IMR-90 (cell line): ENCODE measurements at regions not wholly inside any gene's neighbourhood (a gene's known extent, or its start where the extent isn't known, plus 50 kb on each side); places are given as distances from the start of the nearest gene placed in this dataset.

ENCODE experiments used
- ATAC-seq: fragments of 200-7000 bp; cut with Tn5 transposase; 2 replicates; pipeline ENCODE4 v1.9.1; 2020; ENCODE audit warnings: low read depth, mild to moderate bottlenecking, moderate library complexity
- BruUV-seq: library from RNA; stranded (reverse); fragments of 400-500 nt; replicated peaks from 2 replicates; lab custom pipeline; 2021; lab: Mats Ljungman, UMichigan
- CTCF ChIA-PET: fragments of 300-600 bp; formaldehyde crosslinking; extraction: SDS; loops from one replicate; lab custom pipeline; 2021; ENCODE audit warnings: antibody characterized with exemption; lab: Yijun Ruan, JAX
- POLR2A ChIA-PET: fragments of 300-600 bp; sonication (Branson Sonifier 250); formaldehyde crosslinking; loops from one replicate; lab custom pipeline; 2022; ENCODE audit warnings: antibody characterized with exemption; ENCODE audit not compliant: unreplicated experiment; lab: Charles Lee
- DNase-seq: peaks from one replicate; pipeline ENCODE4 v3.0.0; 2013
- H2AFZ ChIP-seq: replicated peaks from 2 replicates; pipeline ENCODE3; 2013; ENCODE audit warnings: low read length, mild to moderate bottlenecking; ENCODE audit not compliant: poor library complexity
- H2AK5ac ChIP-seq: 2 replicates; pipeline ENCODE4 v1.6.1; 2013; ENCODE audit warnings: low read depth, low read length, inconsistent platforms
- H2AK9ac ChIP-seq: replicated peaks from 2 replicates; pipeline ENCODE3; 2013; ENCODE audit warnings: mild to moderate bottlenecking, low read depth, low read length, moderate library complexity; ENCODE audit not compliant: poor library complexity
- H2BK120ac ChIP-seq: 2 replicates; pipeline ENCODE4 v1.6.1; 2013; ENCODE audit warnings: low read depth, low read length, inconsistent platforms
- H2BK15ac ChIP-seq: 3 replicates; pipeline ENCODE4 v1.6.1; 2013; ENCODE audit warnings: low read depth, low read length, inconsistent platforms
- H2BK20ac ChIP-seq: 2 replicates; pipeline ENCODE4 v1.6.1; 2013; ENCODE audit warnings: low read depth, mild to moderate bottlenecking, inconsistent platforms, low read length, moderate library complexity
- H2BK5ac ChIP-seq: 2 replicates; pipeline ENCODE4 v1.6.1; 2013; ENCODE audit warnings: mild to moderate bottlenecking, low read depth, low read length, inconsistent platforms; ENCODE audit not compliant: poor library complexity, severe bottlenecking
- H3K14ac ChIP-seq: replicated peaks from 2 replicates; pipeline ENCODE4 v1.6.1; 2013; ENCODE audit warnings: low read depth, low read length, inconsistent platforms
- H3K18ac ChIP-seq: 2 replicates; pipeline ENCODE4 v1.6.1; 2013; ENCODE audit warnings: low read depth, low read length, control low read depth
- H3K23ac ChIP-seq: 2 replicates; pipeline ENCODE4 v1.6.1; 2013; ENCODE audit warnings: low read depth, low read length, inconsistent platforms
- H3K27ac ChIP-seq: 2 replicates; pipeline ENCODE4 v1.5.1; 2013; ENCODE audit warnings: mild to moderate bottlenecking, control low read depth, low read length; ENCODE audit not compliant: insufficient read depth
- H3K27me3 ChIP-seq: 2 replicates; pipeline ENCODE4 v1.6.1; 2013; ENCODE audit warnings: low read length; ENCODE audit not compliant: control insufficient read depth, insufficient read depth
- H3K36me3 ChIP-seq: 2 replicates; pipeline ENCODE4 v1.6.1; 2013; ENCODE audit warnings: low read length, mixed read lengths; ENCODE audit not compliant: control insufficient read depth, insufficient read depth
- H3K4ac ChIP-seq: 2 replicates; pipeline ENCODE4 v1.6.1; 2013; ENCODE audit warnings: low read depth, low read length, inconsistent platforms
- H3K4me1 ChIP-seq: 2 replicates; pipeline ENCODE4 v1.6.1; 2013; ENCODE audit warnings: low read length, mixed read lengths; ENCODE audit not compliant: control insufficient read depth, insufficient read depth
- H3K4me2 ChIP-seq: 2 replicates; pipeline ENCODE4 v1.6.1; 2013; ENCODE audit warnings: low read depth, mild to moderate bottlenecking, control low read depth, low read length, moderate library complexity
- H3K4me3 ChIP-seq: 2 replicates; pipeline ENCODE4 v1.5.1; 2013; ENCODE audit warnings: low read depth, mild to moderate bottlenecking, control low read depth, low read length, moderate library complexity; ENCODE audit not compliant: insufficient read depth
- H3K56ac ChIP-seq: 2 replicates; pipeline ENCODE4 v1.6.1; 2013; ENCODE audit warnings: low read length, inconsistent platforms; ENCODE audit not compliant: insufficient read depth; ENCODE audit errors: extremely low read depth
- H3K79me1 ChIP-seq, 2 experiments: 2 replicates each; pipeline ENCODE4 v1.6.1; 2013; ENCODE audit warnings: low read length in 2 of 2, inconsistent platforms in 1 of 2, low read depth in 1 of 2
- H3K9ac ChIP-seq: 2 replicates; pipeline ENCODE4 v1.6.1; 2013; ENCODE audit warnings: low read depth, low read length, control low read depth
- H3K9me1 ChIP-seq: 2 replicates; pipeline ENCODE4 v1.6.1; 2013; ENCODE audit warnings: low read length, inconsistent platforms; ENCODE audit not compliant: insufficient read depth
- H3K9me3 ChIP-seq: 2 replicates; pipeline ENCODE4 v1.6.1; 2013; ENCODE audit warnings: low read length; ENCODE audit not compliant: control insufficient read depth, insufficient read depth
- H4K20me1 ChIP-seq: 2 replicates; pipeline ENCODE4 v1.6.1; 2013; ENCODE audit warnings: low read length, inconsistent platforms; ENCODE audit not compliant: insufficient read depth
- H4K5ac ChIP-seq: 2 replicates; pipeline ENCODE4 v1.6.1; 2013; ENCODE audit warnings: mild to moderate bottlenecking, low read depth, low read length, control low read depth
- H4K8ac ChIP-seq, 2 experiments: 2 replicates each; pipeline ENCODE4 v1.6.1; 2013; ENCODE audit warnings: low read depth in 2 of 2, low read length in 2 of 2, control low read depth in 1 of 2, inconsistent platforms in 1 of 2
- H4K91ac ChIP-seq: 2 replicates; pipeline ENCODE4 v1.6.1; 2013; ENCODE audit warnings: low read depth, low read length, inconsistent platforms; ENCODE audit not compliant: insufficient read depth
- BHLHE40 ChIP-seq: fragments of 150-350 bp; IDR thresholded peaks from 2 replicates; pipeline ENCODE4 v1.6.1; 2016; ENCODE audit warnings: mild to moderate bottlenecking, low read depth, low read length
- CEBPB ChIP-seq: IDR thresholded peaks from 2 replicates; pipeline ENCODE4 v1.6.1; 2012; ENCODE audit warnings: low read depth, low read length, improper control_type of control experiment
- CHD1 ChIP-seq: IDR thresholded peaks from 2 replicates; pipeline ENCODE4 v1.6.1; 2012; ENCODE audit warnings: low read depth, low read length, improper control_type of control experiment
- FOS ChIP-seq: fragments of 150-350 bp; IDR thresholded peaks from 2 replicates; pipeline ENCODE4 v1.6.1; 2016; ENCODE audit warnings: low read depth, low read length
- MAFK ChIP-seq: IDR thresholded peaks from 2 replicates; pipeline ENCODE4 v1.6.1; 2012; ENCODE audit warnings: low read depth, low read length, improper control_type of control experiment
- MAZ ChIP-seq: IDR thresholded peaks from 2 replicates; pipeline ENCODE4 v1.6.1; 2012; ENCODE audit warnings: low read depth, mild to moderate bottlenecking, low read length, improper control_type of control experiment, moderate library complexity, borderline replicate concordance
- MXI1 ChIP-seq: IDR thresholded peaks from 2 replicates; pipeline ENCODE4 v1.6.1; 2012; ENCODE audit warnings: low read depth, mild to moderate bottlenecking, low read length, moderate library complexity, borderline replicate concordance
- NFE2L2 ChIP-seq: fragments of 150-350 bp; IDR thresholded peaks from 2 replicates; pipeline ENCODE4 v1.6.1; 2016; ENCODE audit warnings: low read depth, mild to moderate bottlenecking, low read length
- POLR2A ChIP-seq: IDR thresholded peaks from 2 replicates; pipeline ENCODE4 v1.6.1; 2012; ENCODE audit warnings: mild to moderate bottlenecking, low read depth, low read length
- RAD21 ChIP-seq: IDR thresholded peaks from 2 replicates; pipeline ENCODE4 v1.6.1; 2012; ENCODE audit warnings: low read length, improper control_type of control experiment
- RCOR1 ChIP-seq: IDR thresholded peaks from 2 replicates; pipeline ENCODE4 v1.6.1; 2012; ENCODE audit warnings: mild to moderate bottlenecking, low read length, improper control_type of control experiment; ENCODE audit not compliant: insufficient replicate concordance
- RFX5 ChIP-seq: IDR thresholded peaks from 2 replicates; pipeline ENCODE4 v1.8.0; 2012; ENCODE audit warnings: low read depth, mild to moderate bottlenecking, low read length, moderate library complexity
- SMC3 ChIP-seq: fragments of 150-350 bp; IDR thresholded peaks from 2 replicates; pipeline ENCODE4 v1.6.1; 2016; ENCODE audit warnings: low read depth, mild to moderate bottlenecking, antibody characterized with exemption, low read length, moderate library complexity
- WGBS, 2 experiments: methylation state at CpG; one replicate each; pipeline versions ENCODE4 v1.1.5 to v1.1.7; 2013; ENCODE audit warnings: missing lambda C conversion rate in 2 of 2; ENCODE audit not compliant: insufficient read length in 1 of 2; ENCODE audit errors: extremely low coverage in 2 of 2; 5-methylcytosine and 5-hydroxymethylcytosine counted together
- dilution Hi-C: fragments of 300-500 bp; cut with HindIII; formaldehyde crosslinking; loops from one replicate; pipeline ENCODE4 v1.14.3; 2018; ENCODE audit warnings: low sequenced_read_pairs; ENCODE audit not compliant: unreplicated experiment
- in situ Hi-C: fragments of 300-500 bp; cut with MboI; formaldehyde crosslinking; loops from 3 replicates; pipeline ENCODE4 v1.14.3; 2019; ENCODE audit warnings: low sequenced_read_pairs, inconsistent platforms, mixed read lengths
- intact Hi-C: fragments of 100-400 bp; cut with micrococcal nuclease; formaldehyde crosslinking; loops from 2 replicates; pipeline ENCODE4 v1.10.0; 2022
- TF ChIP-seq, protein P1 (sequence below): conservative IDR thresholded peaks from 2 replicates; pipeline ENCODE4 v1.5.1; 2012; ENCODE audit warnings: mild to moderate bottlenecking, low read depth, low read length, improper control_type of control experiment
- TF ChIP-seq, protein P2 (sequence below): fragments of 150-350 bp; IDR thresholded peaks from 2 replicates; pipeline ENCODE4 v1.6.1; 2016; ENCODE audit warnings: low read depth, mild to moderate bottlenecking, low read length, moderate library complexity, borderline replicate concordance
- TF ChIP-seq, protein P3 (sequence below): fragments of 150-350 bp; IDR thresholded peaks from 2 replicates; pipeline ENCODE4 v1.6.1; 2017; ENCODE audit warnings: mild to moderate bottlenecking, antibody characterized with exemption, low read length, low read depth

DNA sequence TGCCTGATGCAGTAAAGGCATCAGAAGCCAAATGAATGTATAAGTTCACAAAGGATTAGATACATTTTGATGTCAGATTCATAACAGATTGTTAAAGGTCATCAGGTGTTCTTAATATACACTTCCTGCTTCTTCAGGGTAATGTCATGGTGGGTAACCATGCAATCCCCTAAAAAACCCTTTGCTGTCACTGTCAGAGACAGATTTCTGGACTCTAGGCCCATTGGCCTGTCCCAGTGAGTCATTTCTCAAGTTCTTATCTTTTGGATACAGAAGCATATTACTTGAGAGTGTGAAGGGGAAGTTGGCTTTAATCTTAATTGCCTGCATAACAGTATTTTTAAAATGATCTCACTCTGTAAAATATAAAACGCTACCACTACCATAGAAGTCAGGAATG, 895.6 kb upstream of the MAP3K7 start:
- no peak overlapping the region for H3K14ac ChIP-seq
- H3K79me1 ChIP-seq: no peaks in the 10 kb centered on the region
- H4K8ac ChIP-seq: no peak overlapping the region
- H2BK120ac ChIP-seq: no peak overlapping the region
- no peaks in the 10 kb centered on the region for H3K9me1 ChIP-seq
- H3K4me1 ChIP-seq: no peaks in the 10 kb centered on the region
- ATAC-seq: peak; percentile 21; the same call in 1 of the 2 replicates
- no peak overlapping the region for H3K23ac ChIP-seq
- intact Hi-C loops (no loop called here), dilution Hi-C loops (no loop called here), in situ Hi-C loops (no loop called here)
- H3K18ac ChIP-seq: no peak overlapping the region
- H3K9me3 ChIP-seq: no peaks in the 10 kb centered on the region
- H3K27ac ChIP-seq: no peak overlapping the region
- H2AK5ac ChIP-seq: no peak overlapping the region
- H4K20me1 ChIP-seq: no peaks in the 10 kb centered on the region
- H3K4me3 ChIP-seq: no peak overlapping the region
- H4K5ac ChIP-seq: no peak overlapping the region
- no peak overlapping the region for H2BK5ac ChIP-seq
- H3K4ac ChIP-seq: no peak overlapping the region
- H3K9ac ChIP-seq: no peak overlapping the region
- CTCF ChIA-PET: interaction anchor here (1.0 kb wide), 1 partner anchor 11 kb away, joined by 3 read pairs; no protein-coding TSS in a partner anchor
- no peak overlapping the region for H2AK9ac ChIP-seq
- POLR2A ChIA-PET: no interaction called here
- DNase-seq: no peak
- no peaks in the 10 kb centered on the region for H3K36me3 ChIP-seq
- H3K27me3 ChIP-seq: no peaks in the 10 kb centered on the region
- H4K91ac ChIP-seq: no peak overlapping the region
- TF ChIP-seq SMC3: no peak
- TF ChIP-seq NFE2L2: no peak
- no peak for TF ChIP-seq RAD21
- TF ChIP-seq CHD1: no peak
- TF ChIP-seq RFX5: no peak
- no peak for TF ChIP-seq MAFK
- TF ChIP-seq BHLHE40: no peak
- no peak for TF ChIP-seq RCOR1
- TF ChIP-seq, protein P1, sequence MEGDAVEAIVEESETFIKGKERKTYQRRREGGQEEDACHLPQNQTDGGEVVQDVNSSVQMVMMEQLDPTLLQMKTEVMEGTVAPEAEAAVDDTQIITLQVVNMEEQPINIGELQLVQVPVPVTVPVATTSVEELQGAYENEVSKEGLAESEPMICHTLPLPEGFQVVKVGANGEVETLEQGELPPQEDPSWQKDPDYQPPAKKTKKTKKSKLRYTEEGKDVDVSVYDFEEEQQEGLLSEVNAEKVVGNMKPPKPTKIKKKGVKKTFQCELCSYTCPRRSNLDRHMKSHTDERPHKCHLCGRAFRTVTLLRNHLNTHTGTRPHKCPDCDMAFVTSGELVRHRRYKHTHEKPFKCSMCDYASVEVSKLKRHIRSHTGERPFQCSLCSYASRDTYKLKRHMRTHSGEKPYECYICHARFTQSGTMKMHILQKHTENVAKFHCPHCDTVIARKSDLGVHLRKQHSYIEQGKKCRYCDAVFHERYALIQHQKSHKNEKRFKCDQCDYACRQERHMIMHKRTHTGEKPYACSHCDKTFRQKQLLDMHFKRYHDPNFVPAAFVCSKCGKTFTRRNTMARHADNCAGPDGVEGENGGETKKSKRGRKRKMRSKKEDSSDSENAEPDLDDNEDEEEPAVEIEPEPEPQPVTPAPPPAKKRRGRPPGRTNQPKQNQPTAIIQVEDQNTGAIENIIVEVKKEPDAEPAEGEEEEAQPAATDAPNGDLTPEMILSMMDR: no peak
- TF ChIP-seq FOS: no peak
- TF ChIP-seq MAZ: no peak
- TF ChIP-seq, protein P2, sequence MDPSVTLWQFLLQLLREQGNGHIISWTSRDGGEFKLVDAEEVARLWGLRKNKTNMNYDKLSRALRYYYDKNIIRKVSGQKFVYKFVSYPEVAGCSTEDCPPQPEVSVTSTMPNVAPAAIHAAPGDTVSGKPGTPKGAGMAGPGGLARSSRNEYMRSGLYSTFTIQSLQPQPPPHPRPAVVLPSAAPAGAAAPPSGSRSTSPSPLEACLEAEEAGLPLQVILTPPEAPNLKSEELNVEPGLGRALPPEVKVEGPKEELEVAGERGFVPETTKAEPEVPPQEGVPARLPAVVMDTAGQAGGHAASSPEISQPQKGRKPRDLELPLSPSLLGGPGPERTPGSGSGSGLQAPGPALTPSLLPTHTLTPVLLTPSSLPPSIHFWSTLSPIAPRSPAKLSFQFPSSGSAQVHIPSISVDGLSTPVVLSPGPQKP: no peak
- TF ChIP-seq POLR2A: no peak
- TF ChIP-seq, protein P3, sequence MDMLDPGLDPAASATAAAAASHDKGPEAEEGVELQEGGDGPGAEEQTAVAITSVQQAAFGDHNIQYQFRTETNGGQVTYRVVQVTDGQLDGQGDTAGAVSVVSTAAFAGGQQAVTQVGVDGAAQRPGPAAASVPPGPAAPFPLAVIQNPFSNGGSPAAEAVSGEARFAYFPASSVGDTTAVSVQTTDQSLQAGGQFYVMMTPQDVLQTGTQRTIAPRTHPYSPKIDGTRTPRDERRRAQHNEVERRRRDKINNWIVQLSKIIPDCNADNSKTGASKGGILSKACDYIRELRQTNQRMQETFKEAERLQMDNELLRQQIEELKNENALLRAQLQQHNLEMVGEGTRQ: no peak
- TF ChIP-seq MXI1: no peak
- no peak for TF ChIP-seq CEBPB
- H3K4me2 ChIP-seq: no peak overlapping the region
- 0 out of 2 replicates have a peak overlapping the region, but pooled peaks have one; percentile 34 for H2BK20ac ChIP-seq
- H2BK15ac ChIP-seq: no peak overlapping the region
- BruUV-seq: no TSS peak
- no CpG with 5 or more reads among the region's 1 CpG for WGBS, 2 experiments
- no peak overlapping the region for H3K56ac ChIP-seq
- no peak overlapping the region for H2AFZ ChIP-seq
